ENCODE measurements at regions not wholly inside any gene's neighbourhood (a gene's known extent, or its start where the extent isn't known, plus 50 kb on each side); places are given as distances from the start of the nearest gene placed in this dataset.
"Not testable (repeated sequence)": the region's sequence is repeated elsewhere in the genome, so short reads cannot be mapped to it uniquely, and the experiment has no call there.

DNA sequence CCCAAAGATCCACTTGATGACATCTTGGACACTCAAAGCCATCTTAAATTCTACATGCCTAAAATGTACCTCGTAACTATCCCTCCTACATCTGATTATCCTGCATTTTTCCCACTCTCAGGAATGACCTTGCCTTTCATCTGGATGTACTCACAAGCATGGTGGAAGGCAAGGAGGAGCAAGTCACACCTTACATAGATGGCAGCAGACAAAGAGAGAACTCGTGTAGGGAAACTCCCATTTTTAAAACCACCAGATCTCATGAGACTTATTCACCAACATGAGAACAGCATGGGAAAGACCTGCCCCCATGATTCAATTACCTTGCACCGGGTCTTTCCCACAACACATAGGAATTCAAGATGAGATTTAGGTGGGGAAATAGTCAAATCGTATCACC is 616.0 kb downstream of the MCTP2 start:
- no peak for DNase-seq

DNA sequence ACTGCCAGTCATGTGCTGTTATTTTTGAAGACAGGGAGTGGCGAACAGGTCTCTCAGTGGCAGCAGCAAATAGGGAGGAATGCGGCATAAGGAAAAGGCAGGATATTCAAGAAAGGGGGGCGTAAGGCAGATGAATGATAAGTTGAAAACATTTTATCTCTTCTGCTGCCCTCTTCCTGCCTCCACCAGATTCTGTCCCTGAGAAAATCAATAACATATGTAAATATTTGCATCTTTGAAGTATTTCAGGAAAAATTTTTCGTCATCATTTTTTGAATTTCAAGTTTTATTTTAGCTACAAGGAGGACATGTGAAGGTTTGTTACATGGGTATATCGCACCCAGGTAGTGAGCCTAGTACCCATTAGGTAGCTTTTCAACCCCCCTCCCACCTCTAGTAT is 616.7 kb downstream of the MCTP2 start:
- no peak for DNase-seq

DNA sequence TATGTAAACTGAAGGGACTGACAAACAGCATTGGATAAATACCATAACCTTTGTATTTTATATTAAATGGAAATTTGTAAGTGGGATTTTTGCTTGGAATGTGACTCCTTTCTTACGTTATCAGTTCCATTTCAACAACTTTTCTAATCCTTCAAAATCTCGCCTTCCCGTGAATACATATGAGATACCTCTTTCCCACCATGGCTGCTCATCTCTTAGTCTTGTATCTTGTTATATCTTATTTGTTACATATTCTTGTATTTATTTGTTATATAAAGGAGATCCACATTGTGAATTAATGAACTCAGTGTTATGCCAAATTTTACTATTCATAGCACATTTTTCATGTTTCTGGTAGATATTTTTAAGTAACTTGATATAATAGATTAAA is 623.7 kb downstream of the MCTP2 start:
- no peak for DNase-seq

DNA sequence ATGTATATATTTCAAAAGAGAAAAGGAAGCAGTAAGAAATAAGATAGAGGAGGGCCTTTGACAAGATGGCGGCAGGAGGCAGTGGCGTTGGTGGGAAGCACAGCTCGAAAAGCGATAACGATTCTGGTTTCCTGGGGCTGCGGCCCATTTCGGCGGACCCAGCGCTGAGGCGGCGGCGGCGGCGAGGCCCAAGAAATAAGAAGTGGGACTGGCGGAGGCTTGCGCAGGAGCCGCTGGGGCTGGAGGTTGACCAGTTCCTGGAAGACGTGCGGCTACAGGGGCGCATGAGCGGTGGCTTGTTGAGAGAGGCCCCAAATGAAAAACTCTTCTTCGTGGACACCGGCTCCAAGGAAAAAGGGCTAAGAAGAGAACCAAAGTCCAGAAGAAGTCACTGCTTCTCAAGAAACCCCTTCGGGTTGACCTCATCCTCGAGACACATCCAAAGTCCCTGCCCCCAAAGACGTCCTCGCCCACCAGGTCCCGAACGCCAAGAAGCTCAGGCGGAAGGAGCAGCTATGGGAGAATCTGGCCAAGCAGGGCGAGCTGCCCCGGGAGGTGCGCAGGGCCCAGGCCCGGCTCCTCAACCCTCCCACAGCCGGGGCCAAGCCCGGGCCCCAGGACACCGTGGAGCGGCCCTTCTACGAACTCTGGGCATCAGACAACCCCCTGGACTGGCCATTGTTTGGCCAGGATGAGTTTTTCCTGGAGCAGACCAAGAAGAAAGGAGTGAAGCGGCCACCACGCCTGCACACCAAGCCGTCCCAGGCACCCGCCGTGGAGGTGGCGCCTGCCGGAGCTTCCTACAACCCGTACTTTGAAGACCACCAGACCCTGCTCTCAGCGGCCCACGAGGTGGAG is 624.3 kb downstream of the MCTP2 start:
- no peak for DNase-seq

DNA sequence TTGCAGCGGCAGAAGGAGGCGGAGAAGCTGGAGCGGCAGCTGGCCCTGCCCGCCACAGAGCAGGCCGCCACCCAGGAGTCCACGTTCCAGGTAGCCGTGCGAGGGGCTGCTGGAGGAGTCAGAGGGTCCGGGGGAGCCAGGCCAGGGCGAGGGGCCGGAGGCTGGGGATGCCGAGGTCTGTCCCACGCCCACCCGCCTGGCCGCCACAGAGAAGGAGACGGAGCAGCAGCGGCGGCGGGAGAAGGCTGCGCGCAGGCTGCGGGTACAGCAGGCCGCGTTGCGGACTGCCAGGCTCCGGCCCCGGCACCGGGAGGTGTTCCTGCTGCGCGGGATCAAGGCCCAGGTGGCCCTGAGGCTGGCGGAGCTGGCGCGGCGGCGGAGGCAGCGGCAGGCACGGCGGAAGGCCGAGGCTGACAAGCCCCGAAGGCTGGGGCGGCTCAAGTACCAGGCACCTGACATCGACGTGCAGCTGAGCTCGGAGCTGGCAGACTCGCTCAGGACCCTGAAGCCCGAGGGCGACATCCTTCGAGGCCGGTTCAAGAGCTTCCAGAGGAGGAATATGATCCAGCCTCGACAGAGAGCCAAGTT is 625.0 kb downstream of the MCTP2 start:
- no peak for DNase-seq

DNA sequence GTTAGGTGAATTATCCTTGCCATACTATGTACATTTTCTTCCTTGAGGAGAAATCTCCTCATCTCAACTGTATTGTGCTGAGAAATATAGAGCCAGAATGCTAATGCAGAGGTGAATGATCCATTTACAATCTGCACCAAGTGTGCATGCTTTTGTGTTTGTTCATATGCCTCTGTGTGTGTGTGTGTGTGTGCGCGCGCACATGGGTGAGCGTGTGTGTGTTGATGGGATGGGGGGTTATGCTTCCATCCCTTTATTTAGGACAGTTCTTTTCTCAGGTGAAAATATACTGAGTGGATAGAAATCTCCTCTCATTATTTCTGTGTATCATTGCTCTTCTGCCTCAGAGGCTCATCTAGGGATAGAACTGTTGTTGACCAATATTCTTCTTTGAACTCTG is 626.1 kb downstream of the MCTP2 start:
- no peak for DNase-seq

DNA sequence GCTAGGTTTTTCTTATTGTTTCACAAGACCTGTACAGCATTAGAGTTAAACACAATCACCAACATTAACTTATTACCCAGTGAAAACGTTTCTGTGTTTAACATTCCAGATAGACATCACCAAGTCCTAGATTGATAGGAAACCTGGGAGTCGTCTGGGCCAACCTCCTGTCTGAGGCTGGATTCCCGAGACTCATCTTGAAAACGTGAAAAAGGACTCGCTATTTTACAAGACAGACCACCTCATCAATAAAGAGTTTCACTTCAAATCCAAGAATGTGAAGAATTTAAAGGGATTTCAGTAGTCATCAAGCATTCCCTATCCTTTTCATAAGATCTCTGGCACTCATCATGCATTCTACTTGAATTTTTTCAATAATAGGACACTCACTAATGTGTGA is 626.6 kb downstream of the MCTP2 start:
- DNase-seq: no peak

DNA sequence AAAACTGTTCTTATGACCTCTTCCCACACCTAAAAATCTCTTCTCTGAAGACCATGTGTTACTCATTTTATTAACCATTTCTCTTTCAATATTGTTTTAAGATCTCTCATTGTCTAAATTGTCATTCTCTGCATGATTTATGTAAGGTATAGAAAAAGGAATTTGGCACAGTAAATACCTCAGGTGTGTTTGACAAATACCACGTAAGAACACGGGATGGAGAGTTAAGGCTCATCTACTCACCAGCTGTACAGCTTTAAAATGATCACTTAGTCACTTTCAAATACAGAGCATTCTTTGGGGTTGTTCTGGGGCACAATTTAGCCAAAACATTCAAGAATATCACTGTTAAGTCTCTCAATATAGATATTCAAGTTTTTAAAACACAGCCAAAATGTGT is 627.1 kb downstream of the MCTP2 start:
- no peak for DNase-seq

DNA sequence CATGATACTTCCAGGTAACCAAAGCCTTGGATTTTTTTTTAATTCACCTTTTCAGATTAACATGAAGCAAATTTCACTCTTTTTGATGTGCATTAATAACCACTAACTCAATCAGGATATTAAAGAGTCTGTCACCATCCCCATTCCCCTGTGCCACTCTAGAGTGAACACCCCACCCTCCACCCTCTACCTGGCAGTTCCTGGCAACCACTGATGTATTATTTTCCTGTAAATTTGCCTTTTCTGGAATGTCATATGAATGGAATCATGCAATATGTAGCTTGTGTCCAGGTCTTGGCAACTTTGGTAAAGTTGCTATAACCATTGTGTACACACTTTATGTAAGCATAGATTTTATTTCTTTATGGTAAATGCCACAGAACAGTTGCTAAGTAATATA is 627.6 kb downstream of the MCTP2 start:
- DNase-seq: no peak

DNA sequence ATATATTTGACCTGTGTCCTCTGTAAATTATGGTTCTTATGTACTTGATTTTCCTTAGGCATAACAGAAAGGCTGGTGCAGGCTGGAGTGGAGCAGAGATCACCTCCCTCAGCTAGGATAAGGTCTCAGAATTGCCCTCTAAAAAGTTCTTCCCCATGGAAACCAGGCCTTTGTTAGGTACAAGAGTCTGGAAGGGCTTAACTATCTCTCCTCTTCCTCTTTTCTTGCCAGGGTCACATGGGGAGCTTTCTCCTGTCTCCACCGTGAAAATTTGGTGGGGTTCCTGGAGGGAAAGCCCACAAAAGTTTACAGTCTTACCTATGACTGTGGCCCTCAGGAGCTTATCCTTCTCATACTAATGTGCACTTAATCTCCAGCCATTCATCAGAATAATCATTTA is 633.2 kb downstream of the MCTP2 start:
- DNase-seq: no peak

DNA sequence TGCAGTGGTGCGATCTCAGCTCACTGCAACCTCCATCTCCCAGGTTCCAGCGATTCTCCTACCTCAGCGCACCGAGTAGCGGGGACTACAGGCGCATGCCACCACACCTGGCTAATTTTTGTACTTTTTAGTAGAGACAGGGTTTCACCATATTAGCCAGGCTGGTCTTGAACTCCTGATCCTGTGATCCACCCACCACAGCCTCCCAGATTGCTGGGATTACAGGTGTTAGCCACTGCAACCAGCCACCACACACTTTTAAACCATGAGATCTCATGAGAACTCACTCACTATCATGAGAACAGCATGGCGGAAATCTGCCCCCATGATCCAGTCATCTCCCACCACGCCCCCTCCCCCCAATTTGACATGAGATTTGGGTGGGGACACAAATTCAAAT is 636.9 kb downstream of the MCTP2 start:
- DNase-seq: not testable (repeated sequence)

DNA sequence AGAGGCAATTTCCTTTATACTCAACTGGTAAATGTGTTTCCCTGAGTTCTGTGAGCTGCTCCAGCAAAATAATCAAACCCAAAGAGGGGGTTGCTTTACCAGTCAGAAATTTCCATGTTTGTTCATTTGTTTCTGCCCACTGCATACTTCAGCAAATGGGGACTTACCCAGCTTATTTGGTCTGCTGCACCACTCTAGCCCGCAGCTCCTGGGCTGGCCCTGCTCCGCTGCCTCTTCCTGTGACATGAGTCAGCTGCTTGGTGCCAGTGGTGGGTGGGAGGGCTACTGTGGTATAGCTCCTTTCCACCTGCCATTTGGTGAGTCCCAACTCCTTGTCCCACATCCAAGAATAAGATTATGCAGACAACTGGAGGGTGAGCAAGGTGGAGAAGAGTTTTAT is 644.2 kb downstream of the MCTP2 start:
- DNase-seq: no peak

DNA sequence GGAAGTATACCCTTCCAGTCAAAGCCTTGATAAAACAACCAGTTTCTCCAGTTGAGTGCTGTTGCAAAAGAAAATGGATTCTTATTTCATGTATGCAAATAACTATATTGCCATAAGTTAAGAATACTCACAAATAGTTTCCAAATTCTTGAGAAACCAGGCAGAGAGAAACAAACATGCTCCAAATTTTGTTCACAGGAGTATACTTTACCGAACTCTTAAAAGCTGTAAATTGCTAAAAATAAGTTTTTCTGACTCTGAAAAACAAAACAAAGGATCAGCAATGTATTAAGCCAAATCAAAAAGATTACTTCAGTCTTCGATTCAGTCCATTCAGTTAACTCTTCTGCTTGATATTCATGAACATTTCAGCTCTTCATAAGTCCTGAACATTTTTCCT is 646.5 kb downstream of the MCTP2 start:
- DNase-seq: no peak

DNA sequence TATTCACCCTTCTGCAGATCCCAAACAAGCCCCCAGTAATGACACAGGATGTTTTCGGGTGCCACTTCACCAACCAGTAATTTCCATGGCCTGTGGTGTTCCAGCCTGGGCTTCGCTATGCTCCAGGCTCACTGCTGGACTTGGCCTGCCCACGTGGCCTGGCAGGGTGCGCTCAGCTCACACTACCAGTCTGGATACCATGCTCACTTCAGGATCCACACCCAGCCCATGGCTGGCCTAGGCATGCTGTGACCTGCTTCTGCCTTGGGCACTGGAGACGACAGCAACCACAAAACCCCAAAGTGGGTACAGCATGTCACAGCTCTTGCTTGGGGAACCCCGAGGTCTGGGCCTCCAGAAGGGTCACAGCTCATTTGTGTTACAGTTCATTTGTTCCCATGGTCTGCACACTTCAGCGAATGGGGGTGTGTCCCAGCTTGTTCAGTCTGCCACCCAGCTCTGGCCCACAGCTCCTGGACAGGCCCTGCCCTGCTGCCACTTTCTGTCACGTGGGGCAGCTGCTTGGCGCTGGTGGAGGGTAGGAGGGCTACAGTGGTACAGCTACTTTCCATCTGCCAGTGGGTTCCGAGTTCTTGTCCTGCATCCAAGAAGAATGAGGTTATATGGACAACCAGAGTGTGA is 650.8 kb downstream of the MCTP2 start:
- no peak for DNase-seq

DNA sequence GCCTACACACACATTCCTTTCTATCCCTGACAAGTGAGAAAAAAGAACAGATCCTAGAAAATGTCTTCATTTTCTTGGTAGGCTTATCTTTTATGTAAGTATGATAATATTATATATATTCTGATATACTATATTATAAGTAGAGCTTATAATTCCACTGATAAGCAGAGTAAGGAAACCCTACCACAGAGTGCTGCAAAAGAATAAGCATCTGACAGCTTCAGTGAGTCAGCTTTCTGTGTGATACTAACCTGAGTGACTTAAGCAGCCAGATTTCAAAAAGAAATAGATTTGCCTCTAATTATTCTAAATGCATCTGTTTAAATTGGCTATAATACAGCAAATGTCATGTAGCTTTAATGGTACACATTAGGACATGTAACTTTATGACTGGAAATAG is 656.0 kb downstream of the MCTP2 start:
- DNase-seq: no peak

DNA sequence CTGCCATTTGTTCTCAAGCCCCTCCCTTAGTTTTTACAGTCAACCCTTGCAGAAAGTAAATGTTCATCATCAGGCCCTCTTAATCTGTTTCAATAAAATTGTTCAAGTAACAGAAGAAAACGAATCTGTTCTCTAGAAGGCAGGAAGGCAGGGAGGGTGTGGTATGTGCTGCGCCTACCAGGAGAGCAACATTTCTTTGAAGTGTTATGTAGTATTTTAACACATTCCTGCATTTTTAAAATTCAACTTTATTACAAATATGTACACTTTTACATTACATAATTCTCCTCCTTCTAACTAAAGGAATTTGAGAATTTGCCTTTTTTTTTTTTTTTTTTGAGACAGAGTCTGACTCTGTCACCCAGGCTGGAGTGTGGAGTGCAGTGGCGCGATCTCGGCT is 657.8 kb downstream of the MCTP2 start:
- no peak for DNase-seq

DNA sequence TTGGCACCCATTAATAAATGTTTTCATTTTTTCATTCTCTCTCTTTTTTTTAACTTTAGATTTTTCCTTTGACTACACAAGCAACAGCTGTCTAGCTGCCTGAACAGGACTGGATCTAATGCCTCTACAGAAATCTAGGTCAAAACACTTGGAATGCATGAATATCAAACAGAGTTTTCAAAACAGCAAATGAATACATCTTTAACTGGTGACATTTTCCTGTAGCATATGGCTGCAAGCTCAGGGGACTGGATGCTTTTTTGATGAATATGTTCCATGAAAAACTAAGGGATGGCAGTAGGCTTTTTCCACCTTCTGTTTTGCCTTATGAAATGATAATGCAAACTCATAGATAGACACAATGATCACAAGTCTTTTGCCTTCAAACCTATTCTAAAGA is 661.7 kb downstream of the MCTP2 start:
- no peak for DNase-seq

DNA sequence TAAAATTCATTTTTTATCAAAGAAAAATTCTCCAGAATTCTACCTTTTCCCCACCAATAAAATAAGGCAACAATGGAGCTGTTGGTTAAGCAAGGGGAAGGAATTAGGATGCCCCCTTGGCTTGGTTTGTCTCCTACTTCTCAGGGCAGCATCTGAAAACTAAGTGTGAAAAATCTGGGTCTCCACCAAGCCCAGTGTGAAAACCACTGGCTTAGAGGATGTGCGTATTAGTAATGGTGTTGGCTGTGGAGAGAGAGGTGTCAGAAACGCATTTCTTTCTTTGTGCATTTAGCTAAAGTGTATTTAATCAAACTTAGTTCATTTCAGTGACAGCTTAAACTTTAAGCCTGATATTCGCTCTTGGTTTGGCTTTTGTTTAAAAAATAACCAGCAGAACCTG is 662.7 kb downstream of the MCTP2 start:
- DNase-seq: no peak

DNA sequence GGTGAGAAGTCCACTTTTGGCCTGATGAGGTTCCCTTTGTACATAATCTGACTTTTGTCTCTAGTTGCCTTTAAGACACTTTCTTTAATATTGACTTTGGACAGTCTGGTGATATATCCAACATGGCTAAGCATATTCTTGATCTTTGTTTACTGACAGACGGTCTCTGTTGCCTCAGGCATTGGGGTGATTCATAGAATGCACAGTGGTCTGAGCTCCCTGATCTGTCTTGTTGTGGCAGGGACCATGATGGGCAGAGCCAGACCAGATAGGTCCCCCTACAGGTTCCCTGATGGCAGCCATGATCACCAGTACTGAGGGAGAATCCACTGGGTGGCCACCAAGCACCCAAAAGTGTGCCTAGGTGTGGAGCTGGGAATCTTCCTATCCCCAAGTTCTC is 678.1 kb downstream of the MCTP2 start:
- DNase-seq: no peak

DNA sequence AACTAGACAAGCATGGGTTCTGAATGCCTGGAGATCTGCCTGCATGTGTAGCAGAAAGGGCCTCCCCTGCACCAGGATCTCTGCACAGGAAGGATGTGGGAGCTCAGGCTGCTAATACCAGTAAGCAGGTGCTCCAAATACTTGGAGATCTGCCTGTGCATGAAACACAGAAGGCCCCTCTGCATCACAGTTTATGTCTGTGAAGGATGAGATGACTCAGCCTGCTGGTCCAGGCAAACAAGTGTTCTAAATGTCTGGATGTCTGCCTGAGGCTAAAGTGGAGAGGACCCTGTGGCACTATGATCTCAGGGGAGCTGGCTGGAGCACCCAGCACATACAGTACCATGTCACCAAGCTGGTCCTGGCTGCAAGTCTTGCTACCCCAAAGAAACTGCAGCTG is 678.8 kb downstream of the MCTP2 start:
- no peak for DNase-seq

DNA sequence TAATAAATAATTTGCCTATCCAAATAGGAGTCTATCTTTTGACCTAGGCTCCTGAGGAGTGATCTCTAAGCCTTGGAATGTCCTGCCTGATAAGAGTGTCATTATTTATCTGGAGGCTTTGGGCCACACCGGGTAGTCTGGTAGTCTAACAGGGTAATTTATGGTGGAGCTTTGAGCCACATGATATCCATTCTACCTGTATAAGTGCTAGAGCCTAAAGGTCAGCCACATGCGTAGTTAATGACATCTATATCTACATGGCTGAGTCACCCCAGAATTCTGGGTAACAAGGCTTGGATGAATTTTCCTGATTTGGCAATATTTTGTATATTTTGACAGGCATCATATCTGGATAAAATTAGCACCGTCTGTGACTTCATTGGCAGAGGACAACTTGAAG is 681.4 kb downstream of the MCTP2 start:
- DNase-seq: no peak

DNA sequence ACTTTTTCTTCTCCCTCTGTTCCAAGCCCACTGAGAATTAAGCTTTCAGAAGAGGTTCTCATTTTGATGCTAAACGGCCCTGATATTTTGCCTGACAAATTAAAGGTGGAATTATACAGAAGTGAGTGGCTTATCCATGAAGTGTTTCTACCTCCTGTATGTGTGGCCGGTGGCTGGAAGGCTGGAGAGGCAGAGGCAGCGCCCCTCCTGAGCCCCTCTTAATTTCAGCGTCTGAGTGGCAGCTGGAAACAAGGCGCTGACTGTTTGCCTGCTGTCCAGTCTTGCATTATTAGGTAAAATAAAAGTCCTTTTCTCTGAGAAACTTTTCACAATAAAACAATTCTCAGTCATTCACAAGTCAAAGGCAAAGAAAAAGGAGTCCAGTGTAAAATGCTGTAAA is 685.7 kb downstream of the MCTP2 start:
- no peak for DNase-seq

DNA sequence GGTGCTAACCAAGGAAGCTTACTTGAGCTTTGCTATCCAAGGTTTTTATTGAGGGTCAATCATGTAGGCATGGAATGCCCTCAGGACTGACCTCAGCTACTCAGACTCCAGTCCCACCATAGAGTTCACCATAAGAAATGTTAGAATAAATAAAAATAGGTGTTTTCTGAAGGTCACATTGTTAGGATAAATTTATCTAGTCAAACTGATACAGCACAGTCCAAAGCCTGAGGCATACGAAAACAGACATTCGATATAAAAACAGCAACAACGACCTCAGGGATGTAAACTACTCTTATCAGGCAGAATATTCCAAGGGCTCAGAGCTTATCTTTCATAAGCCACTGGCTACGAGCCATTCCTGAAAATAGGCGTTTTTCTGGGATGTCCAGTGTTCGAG is 690.6 kb downstream of the MCTP2 start:
- no peak for DNase-seq

DNA sequence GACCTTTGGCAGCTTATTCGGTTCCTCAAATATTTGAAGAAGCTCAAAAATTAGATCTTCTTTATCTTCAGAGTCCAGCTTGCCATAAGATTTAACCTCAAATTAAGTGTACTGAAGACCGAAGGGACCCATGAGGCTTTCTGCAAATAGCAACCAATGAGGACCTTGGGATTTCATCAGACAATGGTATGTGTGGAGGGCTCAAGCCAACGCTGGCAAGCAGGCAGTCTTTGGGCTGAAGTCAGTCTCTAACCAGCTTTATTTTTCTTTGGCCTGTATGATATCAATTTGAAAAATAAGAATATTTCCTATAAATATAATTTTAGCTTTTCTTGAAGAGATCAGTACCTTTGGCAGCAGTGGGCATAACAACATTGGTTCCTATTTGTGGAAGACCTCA is 692.7 kb downstream of the MCTP2 start:
- DNase-seq: no peak

Data from NCI-H146 (cell line).